ENCODE measurements at regions not wholly inside any gene's neighbourhood (a gene's known extent, or its start where the extent isn't known, plus 50 kb on each side); places are given as distances from the start of the nearest gene placed in this dataset.
"Not testable (repeated sequence)": the region's sequence is repeated elsewhere in the genome, so short reads cannot be mapped to it uniquely, and the experiment has no call there.

DNA sequence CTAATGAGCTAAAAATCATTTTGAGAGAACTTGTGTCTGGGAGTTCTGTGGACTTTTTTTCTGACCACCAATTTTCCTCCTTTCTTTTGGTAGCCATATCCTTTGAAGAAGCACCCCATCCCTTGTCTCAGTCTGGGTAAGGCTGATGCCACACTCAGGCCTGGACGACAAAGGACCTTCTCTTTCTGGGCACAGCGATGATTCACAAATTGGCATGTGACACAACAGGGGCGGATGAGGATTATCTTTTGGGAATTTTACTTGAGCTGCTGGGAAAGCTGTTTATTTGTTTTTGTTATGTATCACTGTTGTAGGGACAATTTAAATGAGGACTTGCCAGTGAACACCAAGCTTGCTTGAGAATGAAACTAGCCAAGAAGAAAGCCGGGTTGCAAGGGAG, 233.4 kb upstream of the HAND2 start:
- no peak for DNase-seq (ENCODE audit: low spot score)

DNA sequence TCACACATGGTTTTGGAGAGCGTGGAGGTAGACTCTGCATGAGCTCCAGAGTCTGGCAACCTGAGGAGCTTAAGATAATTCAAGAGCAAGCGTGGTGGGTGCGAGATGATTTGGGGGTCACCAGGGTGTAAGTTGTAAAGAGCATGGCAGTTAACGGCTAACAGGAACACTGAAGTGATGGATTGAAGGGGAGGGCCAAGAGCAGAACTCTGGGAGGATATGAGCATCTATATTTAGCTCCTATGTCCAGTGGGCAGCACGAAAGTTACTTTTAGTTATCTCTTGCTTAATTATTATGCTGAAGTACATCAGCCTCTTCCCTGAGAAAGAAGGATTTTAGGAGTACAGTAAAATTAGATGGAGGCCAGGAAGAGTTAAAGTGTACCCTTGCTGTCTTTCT, 231.9 kb upstream of the HAND2 start:
- no peak for DNase-seq (ENCODE audit: low spot score)

DNA sequence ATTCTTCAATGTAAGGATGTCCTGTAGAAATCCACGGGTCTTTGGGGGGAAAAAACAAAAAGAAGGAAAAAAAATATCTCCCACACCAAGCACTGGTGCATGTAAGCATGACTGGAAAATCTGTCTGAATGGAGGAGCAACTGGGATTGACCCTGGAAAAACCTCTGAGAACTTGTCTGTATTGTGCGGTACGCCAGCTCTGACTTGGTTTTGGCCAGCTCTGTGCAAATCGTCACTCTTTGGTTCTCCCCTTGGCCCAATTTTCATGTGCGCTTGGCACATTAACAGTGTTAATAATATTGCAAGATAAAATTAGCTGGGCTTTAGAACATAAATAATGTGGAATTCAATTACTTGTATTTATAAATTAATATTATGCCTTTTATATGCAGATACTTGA, 231.2 kb upstream of the HAND2 start:
- DNase-seq (ENCODE audit: low spot score): no peak

DNA sequence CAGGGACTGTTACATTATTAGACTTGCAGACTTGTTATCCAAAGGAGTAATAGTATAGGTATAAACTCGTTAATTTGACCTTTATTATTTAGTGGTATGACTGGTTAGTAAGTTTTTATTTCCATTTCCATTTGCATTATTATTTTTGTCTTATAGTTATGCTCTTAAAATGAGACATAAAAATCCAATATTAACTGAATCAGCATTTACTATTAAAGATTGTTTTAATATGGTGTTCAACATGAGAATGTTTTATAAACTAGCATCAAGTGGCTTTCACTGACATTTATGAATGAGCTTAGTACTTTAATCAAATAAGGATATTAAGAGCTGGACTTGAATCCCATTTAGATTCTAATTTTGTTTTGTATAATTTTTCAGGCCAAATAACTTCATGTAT, 228.1 kb upstream of the HAND2 start:
- no peak for DNase-seq (ENCODE audit: low spot score)

DNA sequence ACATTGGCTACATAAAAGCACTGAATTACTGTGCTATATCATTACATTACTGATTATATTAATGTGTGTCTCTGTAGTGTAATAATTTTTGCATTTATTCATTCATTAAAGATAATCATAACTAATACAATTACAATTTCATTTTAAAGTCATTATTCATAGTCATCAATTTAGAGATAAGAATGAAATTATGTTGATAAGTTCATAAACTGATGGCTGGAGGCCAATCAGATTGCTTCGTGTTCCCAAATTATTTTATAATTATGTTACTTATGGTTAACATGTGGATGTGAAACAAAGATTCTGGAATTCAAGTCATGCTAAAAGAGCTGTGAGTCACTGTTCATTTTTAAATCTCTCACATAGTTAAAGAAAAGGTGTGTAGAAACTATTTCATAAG, 223.4 kb upstream of the HAND2 start:
- no peak for DNase-seq (ENCODE audit: low spot score)

DNA sequence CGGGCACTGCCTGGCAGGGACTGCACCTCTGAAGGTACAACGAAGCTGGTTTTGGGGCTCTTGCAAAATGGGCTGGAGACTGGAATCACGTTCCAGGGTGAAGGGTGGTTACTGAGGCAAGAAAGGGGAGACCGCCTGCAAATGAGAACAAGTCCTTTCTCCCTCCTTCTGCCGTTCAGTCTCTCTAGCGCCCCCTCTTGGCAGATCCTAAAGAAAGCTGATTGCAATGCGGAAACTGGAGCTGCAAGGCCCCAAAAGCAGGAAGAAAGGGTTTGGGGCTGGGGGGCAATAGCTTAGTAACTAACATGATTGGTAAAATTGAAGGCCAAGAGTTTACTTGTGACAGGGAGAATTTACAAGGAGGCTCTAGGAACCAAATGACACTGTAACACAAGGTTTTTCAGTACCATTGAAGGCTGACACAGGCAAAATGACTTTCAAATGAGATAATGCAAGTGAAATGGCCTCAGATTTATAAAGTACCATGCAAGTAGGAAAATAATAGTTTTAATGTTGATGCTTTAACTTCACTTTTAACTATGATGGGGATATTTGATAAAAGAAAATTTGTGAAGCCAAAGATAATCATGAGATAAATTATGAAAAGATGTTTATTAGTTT, 222.7 kb upstream of the HAND2 start:
- peak; percentile 35 for DNase-seq (ENCODE audit: low spot score)

DNA sequence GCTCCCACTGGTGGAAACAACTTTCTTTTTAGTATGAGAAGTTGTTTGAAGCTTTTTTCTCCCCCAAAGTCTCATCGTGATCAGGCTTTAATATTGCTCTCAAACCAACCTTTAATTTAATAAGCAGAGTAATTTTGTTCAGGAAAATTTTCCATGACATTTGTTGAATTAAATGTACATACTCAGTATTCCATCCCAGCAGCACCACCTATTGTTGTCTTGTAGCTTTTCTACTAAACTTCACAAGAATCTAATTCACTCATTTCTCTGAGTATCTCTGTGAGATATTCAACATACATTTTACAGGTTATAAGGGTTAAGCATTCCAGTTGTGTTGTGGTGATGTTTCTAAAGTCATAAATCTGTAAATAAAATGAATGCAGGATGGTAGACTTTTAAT, 218.3 kb upstream of the HAND2 start:
- DNase-seq (ENCODE audit: low spot score): no peak

DNA sequence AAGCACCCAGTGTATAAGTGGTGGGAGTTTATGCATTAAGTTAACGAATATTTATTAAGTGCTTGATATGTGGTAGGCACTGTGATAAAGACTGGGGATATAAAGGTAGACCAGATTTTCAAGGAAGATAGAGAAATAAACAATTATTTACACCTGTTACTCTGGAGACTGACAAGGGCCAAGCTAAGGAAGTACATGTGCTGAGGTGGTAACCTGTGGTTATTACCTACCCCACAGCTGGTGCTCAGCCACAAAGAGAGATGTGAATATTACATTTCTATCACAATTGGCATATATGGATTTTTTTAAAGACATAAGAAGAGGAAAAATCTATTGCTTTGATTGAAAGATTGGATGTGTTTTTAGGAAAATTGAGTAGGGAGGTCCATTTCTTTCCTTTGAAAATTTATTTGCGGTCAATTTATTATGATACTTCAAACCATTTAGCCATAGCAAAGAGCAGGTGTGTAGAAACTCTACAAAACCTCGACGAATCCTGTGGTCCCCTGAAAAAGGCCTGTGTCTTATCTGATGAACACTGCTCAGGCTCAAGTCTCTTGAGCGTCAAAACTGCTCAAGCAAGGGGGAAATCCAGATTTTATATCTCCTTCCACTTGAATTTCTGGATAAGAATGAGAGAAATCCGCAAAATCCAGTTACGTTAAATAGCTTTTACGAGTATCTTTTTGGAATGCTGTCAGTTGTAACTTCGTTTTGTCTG, 217.7 kb upstream of the HAND2 start:
- no peak for DNase-seq (ENCODE audit: low spot score)

DNA sequence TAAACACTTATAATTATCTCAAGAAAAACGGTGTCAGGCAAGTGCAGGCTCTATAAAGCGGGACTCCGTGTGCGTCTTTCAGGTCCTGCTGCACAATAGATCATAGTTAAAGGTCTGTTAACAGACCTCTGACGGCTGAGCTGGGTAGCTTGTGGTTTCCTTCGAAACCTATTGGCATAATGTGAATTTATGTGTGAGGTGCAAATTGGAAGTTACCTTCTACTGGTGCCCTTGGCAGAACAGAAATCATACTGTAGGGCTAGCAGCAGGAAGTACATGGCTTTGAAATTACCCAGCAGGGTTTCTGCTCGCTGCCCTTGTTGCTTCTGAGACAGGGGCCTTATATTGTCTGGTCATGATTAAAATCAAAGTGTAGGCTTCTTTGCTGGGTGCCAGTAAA, 216.4 kb upstream of the HAND2 start:
- no peak for DNase-seq (ENCODE audit: low spot score)

DNA sequence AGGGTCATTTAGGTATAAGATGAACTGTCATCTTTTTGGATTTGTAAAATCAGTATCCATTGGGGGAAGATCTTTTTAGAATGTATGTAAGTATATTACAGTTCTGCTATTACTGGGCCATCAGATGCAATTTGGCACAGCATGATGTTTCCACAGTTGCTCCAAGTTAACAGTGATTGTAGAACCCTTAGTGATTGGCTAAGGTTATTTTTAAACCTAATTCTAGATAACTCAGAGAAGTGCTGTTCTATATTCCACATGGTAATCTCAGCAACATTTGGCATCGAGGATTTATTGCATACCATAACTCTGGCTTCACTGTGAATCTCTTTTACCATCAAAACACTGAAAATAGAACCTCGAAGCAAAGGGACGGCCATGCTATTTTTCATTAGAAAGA, 215.7 kb upstream of the HAND2 start:
- no peak for DNase-seq (ENCODE audit: low spot score)

DNA sequence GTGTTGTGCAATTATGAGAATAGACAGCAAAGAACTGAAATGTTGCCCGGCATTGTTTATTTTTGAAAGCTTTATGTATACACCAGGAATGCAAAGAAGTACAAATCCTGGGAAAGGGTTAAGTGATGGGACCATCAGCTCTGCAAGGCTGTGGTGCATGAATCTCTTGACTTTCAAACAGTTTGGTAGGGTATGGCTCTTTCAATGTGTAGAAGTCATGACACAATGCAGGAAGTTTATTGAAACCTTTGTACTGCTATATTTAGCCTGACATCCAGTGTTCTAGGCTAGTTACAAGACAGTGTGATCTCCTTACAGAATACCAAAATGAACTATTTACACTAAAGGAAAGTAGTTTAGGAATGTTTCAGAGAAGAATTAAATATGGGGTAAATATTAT, 206.8 kb upstream of the HAND2 start:
- no peak for DNase-seq (ENCODE audit: low spot score)

DNA sequence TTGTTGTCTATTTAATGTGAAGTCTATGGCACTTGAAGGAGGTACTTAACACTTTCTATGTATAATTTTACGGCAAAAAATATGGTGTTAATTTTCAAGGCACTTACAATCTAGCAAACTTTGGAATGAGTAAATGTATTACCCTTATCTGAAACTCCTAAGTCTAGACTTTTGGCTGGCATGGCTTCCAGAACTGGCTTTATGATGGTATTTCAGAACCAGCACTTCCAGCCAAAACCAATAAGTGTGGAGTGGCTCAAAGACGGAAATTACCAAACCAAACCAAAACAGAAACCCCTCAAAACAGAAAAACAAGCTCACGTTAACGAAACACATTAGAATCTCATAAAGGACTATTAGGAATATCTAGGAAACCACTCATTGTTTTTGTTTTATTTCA, 205.6 kb upstream of the HAND2 start:
- DNase-seq (ENCODE audit: low spot score): no peak

DNA sequence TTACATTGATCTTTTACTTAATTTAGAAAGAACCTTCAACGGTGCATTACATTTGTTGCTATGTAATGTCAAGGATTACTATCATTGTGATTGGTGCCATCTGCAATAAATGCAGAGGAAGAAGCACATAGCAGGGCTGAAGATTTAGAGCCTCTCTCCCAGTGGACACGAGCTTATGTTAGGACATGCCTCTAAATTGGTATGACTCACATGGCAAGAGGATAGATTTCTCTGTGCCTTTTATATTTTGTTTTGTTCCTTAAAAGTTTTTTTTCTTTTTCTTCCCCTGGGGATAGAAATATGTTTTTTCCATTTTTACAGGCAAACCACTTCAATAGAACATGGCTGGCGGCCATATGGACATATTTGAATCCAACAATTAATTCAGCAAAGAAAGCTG, 205.0 kb upstream of the HAND2 start:
- DNase-seq (ENCODE audit: low spot score): no peak

DNA sequence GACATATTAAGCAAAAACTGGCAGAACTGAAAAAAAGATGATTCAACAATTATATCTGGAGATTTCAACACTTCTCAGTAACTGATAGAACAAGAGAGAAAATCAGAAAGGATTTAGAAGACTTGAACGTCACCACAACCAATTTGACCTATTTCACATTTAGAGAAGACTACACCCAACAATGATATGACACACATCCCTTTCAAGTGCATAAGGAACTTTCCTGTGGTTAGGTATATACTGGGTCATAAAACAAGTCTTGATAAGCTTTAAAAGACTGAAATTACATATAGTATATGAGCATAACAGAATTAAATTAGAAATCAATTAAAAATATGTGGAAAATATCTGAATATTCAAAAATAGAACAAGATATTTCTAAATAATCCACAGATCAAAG, 201.2 kb upstream of the HAND2 start:
- DNase-seq (ENCODE audit: low spot score): no peak

DNA sequence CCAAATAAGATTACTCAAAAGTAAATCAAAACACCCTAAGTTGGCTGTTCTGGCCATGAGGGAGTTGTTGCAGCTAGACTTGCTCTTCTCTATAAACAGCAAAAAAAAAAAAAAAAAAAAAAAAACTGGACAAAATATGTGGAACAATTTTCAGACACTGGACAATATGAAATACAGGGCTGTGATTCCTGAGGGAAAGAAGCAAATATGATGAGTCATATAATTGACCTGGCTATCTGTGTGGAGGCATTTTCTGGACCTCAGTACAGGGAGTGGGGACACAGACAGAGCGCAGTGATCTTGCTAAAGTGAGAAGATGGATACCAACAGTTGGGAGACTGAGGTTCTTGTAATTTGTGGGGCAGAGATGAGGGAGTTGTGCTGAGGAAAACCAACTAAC, 192.0 kb upstream of the HAND2 start:
- DNase-seq (ENCODE audit: low spot score): no peak

DNA sequence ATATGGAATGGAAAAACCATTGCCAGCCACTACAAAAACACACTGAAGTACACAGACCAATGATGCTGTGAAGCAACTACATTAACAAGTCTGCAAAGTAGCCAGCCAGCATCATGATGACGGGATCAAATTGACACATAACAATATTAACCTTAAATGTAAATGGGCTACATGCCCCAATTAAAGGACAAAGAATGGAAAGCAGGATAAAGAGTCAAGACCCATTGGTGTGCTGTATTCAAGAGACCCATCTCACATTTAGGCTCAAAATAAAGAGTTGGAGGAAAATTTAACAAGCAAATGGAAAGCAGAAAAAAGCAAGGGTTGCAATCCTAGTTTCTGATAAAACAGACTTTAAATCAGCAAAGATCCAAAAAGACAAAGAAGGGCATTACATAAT, 188.5 kb upstream of the HAND2 start:
- not testable (repeated sequence) for DNase-seq (ENCODE audit: low spot score)

DNA sequence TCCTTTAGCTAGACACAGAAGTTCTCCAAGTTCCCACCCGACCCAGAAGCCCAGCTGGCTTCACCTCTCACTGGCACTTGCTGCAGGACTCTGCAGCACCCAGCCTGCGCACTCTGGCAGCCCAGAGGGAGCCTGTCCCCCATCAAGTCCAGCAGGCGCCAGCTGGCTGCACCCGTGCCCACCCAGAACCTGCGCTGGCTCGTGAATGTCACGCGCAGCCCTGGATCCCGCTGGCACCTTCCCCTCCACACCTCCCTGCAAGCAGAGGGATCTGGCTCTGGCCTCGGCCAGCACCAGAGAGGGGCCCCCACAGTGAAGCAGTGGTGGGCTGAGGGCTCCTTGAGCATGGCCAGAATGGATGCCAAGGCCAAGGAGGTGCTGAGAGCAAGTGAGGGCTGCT, 187.6 kb upstream of the HAND2 start:
- DNase-seq (ENCODE audit: low spot score): no peak

DNA sequence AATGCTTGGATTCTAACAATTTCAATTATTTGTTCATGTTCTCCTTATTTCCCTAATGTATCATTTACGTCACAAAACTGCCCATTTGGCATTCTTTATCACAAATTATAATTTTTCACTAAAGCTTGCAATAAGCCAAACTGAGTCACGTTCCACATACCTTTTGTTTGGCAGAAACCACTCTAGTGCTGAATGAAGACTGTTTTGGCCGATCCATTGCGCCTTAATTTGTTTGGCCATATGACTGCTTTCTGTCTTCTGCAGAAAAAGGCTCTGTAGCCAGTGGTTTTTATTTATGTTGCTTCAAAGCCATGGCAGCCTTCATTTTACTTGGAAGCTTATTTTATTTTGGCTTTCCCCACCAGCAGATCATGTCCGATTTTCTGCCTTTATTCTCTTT, 184.4 kb upstream of the HAND2 start:
- no peak for DNase-seq (ENCODE audit: low spot score)

DNA sequence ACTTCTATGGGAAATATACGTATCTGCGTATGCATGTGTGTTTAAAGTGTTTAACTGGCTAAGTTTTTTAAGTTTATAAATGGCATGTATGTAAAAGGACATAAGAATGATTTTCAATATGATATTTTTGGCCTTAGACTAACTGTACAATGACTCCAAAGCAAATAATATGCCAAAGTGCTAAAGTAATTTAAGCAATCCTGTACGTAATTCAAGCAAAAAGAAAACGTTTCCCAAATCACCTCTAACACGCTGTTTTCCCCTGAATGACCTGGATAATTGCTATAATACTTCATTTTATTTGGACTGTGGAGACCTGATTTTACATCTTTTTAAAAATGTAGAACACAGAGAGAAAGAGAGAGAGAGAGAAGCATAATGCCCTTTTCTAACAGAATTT, 183.0 kb upstream of the HAND2 start:
- DNase-seq (ENCODE audit: low spot score): no peak

DNA sequence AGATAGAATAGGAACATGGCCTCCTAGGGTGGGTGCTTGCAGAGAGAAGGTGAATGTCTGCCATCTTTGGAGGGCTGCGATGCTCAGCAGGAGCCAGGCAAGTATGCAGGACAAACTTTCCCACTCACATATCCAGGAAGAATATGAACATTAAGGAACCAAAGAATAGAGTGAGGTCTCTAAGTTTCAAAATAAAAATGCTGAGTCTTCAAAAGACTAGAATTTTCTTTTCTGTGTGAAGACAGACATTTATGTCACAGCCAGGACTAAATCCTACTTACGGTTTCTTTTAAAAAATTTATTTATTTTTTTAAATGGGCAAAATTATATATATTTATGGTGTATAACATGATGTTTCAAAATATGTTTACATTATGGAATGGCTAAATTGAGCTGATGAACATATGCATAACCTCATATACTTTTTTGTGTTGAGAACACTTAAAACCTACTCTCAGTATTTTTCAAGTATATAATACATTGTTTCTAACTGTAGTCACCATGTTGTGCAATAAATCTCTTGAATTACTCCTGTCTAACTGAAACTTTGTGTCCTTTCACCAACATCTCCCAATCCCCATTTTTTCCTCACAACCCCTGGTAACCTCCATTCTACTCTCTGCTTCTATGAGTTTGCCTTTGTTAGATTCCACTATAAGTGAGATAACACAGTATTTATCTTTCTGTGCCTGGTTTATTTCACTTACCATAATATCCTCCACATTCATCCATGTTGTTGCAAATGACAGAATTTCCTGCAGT, 177.8 kb upstream of the HAND2 start:
- no peak for DNase-seq (ENCODE audit: low spot score)

DNA sequence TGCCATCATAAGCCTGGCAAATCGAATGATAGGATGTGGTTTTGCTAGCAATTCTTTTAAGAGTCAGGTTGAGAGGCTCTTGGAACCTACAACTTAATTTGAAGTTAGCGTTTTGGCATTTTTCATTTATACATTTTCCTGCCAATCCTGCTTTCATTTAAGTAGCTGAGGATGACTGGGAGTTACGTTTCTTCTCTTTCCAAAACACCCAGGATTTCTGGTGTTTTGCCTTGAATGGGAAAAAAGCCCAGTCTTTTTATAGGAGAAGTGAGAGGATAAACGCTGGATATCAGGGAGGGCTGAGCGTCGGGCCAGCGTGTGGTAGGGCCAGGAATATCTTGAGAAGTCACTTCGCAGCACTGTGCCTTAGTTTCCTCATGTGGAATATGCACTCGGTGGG, 174.2 kb upstream of the HAND2 start:
- no peak for DNase-seq (ENCODE audit: low spot score)

DNA sequence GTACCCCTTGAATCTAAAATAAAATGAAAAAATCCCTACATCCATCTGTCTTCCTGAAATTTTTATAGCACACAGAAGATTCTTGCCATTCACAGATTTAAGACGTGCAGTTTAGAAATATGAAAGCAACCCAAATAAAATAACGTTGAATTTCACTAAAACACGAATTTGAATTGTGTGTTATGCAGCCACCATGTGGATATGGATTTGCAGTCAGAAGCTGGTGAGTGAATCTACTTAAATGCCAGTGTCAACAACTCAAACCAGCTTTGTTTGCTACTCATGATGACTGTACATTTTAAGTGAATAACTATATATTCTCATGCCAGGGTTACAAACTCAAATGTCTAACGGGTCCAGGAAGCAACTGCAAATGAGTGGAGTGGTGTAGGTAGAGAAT, 173.0 kb upstream of the HAND2 start:
- no peak for DNase-seq (ENCODE audit: low spot score)

DNA sequence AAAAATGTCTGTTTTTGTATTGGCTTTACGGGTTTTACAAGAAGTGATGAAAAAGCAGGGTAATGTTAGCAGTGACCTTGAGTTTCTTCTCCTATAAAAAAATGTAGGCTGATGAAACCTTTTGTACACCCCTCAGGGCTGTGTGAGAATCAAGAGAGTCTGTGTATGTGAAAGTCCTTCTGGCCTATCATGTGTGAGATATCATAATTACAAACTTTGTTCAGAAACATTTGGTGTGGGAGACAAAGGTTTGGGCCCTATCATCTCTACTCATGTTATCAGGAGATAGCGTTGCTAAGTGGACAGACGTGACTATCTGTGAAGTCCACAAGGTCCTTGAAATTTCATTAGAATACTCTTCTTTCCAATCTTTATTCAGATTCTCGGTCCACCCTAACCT, 170.6 kb upstream of the HAND2 start:
- no peak for DNase-seq (ENCODE audit: low spot score)

Measured in hematopoietic multipotent progenitor cell treated with erythropoietin and hydrocortisone succinate and interleukin-3 and kit ligand, for 15 days (in vitro differentiated cells).